ENCODE measurements at regions not wholly inside any gene's neighbourhood (a gene's known extent, or its start where the extent isn't known, plus 50 kb on each side); places are given as distances from the start of the nearest gene placed in this dataset.

DNA sequence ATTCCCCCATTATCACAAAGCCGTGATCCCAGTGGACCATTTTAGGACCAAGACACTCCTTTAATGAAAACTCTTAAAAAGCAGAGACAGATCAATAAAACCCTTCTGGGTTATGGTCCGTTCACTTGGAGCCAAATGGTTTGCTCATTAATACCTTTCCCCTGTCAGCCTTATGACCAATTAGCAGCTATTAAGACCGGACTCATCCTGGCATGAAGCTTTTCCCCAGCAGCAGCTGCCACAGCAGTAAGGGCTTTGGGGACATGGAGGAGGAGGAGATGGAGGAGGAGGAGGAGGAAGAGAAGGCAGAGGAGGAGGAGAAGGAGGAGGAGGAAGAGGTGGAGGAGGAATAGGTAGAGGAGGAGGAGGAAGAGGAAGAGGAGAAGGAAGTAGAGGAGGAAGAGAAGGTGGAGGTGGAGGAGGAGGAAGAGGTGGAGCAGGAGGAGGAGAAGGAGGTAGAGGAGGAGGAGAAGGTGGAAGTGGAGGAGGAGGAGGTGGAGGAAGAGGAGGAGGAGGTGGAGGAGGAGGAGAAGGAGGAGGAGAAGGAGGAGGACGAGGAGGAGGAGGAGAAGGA, 50.1 kb upstream of the IRX3 start:
- no peak for TF ChIP-seq CREB1 (IDR thresholded peaks at IDR 0.05; ENCODE audit: low read depth)
- no peak for TF ChIP-seq ZBTB7A (IDR thresholded peaks at IDR 0.05; ENCODE audit: low read depth)
- TF ChIP-seq, protein P1, sequence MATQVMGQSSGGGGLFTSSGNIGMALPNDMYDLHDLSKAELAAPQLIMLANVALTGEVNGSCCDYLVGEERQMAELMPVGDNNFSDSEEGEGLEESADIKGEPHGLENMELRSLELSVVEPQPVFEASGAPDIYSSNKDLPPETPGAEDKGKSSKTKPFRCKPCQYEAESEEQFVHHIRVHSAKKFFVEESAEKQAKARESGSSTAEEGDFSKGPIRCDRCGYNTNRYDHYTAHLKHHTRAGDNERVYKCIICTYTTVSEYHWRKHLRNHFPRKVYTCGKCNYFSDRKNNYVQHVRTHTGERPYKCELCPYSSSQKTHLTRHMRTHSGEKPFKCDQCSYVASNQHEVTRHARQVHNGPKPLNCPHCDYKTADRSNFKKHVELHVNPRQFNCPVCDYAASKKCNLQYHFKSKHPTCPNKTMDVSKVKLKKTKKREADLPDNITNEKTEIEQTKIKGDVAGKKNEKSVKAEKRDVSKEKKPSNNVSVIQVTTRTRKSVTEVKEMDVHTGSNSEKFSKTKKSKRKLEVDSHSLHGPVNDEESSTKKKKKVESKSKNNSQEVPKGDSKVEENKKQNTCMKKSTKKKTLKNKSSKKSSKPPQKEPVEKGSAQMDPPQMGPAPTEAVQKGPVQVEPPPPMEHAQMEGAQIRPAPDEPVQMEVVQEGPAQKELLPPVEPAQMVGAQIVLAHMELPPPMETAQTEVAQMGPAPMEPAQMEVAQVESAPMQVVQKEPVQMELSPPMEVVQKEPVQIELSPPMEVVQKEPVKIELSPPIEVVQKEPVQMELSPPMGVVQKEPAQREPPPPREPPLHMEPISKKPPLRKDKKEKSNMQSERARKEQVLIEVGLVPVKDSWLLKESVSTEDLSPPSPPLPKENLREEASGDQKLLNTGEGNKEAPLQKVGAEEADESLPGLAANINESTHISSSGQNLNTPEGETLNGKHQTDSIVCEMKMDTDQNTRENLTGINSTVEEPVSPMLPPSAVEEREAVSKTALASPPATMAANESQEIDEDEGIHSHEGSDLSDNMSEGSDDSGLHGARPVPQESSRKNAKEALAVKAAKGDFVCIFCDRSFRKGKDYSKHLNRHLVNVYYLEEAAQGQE (IDR thresholded peaks at IDR 0.05; ENCODE audit: low read depth) = no peak
- TF ChIP-seq CEBPB (IDR thresholded peaks at IDR 0.05) = no peak
- TF ChIP-seq RAD21 (IDR thresholded peaks at IDR 0.05; ENCODE audit: low read depth) = no peak
- TF ChIP-seq YY1 (IDR thresholded peaks at IDR 0.05; ENCODE audit: low read depth) = no peak
- TF ChIP-seq EP300 (IDR thresholded peaks at IDR 0.05; ENCODE audit: borderline replicate concordance) = no peak
- no peak for TF ChIP-seq TCF12 (IDR thresholded peaks at IDR 0.05; ENCODE audit: low read depth)
- no peak for TF ChIP-seq EGR1 (IDR thresholded peaks at IDR 0.05)
